HuH-7 (cell line): ENCODE measurements at regions not wholly inside any gene's neighbourhood (a gene's known extent, or its start where the extent isn't known, plus 50 kb on each side); places are given as distances from the start of the nearest gene placed in this dataset.
"Not testable (repeated sequence)": the region's sequence is repeated elsewhere in the genome, so short reads cannot be mapped to it uniquely, and the experiment has no call there.

Experiments used
- DNase-seq: peaks from one replicate; pipeline ENCODE4 v3.0.0; 2011; ENCODE audit warnings: low spot score

DNA sequence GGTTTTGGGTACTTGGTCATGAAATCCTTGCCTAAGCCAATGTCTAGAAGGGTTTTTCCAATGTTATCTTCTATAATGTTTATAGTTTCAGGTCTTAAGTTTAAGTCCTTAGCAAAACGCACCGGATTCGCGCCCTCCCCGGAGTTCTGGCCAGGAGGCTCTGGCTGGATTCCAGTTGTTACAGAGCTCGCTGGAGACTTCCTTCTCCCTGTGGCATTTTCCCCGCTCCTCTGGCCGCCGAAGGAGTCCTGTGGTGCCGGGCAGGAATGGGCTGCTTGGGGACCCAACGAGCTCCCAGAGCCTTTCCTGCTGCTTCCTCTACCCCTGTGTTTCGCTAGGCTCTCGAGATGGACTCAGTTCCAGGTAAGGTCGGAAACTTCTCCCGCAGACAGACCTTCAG is 335.9 kb downstream of the AEBP2 start:
- no peak for DNase-seq

- DNase-seq: not testable (repeated sequence)
Observed at GRCh38 chr12:19775976-19776375, 336.7 kb downstream of the AEBP2 start.

- DNase-seq: no peak
Observed at GRCh38 chr12:19778172-19778571, 338.9 kb downstream of the AEBP2 start.

DNA sequence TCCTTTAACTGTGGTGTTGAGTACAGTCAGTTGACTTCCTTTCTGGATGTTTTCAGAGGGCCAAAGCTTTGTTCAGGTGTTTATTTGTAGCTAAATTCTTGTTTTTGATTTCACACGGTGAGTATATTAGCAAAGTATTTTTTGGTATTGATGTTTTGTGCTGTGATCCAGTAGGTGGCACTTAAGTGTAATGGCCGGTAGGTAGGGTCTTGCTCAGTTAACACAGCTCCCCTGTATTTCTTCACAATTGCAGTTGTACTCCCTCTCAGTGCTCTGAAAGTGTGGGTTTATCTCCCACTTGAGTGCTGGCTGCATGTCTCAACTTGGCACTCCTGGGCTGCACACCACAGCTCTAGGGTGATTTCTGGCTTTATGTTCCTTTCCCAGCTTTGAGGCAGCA is 339.5 kb downstream of the AEBP2 start:
- peak; percentile 21 for DNase-seq

DNA sequence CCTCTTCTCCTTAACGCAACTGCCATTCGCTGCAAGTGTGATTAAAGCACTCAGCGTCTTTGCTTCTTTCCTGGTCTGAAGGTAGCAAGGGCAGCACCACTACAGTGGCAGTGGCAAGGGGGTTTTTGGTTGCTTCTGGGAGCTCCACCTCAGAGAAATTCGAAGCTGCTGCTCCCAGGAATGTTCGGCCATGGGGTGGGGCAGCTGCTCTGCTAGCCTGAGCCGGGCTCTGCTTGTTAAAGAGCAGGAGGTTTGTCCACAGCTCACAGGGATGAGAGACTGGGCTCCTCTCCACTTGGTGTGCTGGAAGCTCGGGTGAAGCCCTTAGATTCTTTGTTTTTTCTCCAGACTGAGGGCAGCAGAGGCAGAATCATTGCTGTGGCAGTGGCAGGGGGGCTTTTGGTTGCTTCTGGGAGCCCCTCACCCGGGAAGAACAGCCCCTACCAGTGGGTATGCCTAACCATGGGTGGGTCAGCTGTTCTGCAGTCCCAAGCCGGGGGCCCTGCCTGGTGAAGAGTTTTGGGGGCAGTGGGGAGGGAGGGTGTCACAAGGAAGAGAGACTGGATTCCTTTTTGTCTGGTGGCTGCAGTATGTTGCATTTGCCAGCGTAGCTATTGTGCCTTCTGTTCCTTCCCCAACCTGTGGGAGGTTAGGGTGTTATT is 340.2 kb downstream of the AEBP2 start:
- DNase-seq: peak; percentile 54

DNA sequence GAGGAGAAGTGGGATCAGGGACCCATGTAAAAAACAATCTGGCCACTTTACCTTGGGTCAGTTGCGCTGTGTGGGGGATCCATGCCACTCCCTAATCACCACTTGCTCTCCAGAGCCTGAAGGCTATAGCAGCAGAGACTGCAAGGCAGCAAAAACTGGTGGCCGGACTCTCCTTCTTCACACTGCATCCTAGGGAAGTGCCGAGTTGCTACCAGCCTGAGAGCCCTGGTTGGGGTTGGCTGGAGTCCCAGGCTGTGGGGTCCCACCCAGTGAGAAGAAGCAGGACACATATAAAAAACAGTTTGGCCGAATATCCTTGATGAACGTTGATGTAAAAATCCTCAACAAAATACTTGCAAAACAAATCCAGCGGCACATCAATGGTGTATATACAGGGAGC is 341.2 kb downstream of the AEBP2 start:
- DNase-seq: no peak

DNA sequence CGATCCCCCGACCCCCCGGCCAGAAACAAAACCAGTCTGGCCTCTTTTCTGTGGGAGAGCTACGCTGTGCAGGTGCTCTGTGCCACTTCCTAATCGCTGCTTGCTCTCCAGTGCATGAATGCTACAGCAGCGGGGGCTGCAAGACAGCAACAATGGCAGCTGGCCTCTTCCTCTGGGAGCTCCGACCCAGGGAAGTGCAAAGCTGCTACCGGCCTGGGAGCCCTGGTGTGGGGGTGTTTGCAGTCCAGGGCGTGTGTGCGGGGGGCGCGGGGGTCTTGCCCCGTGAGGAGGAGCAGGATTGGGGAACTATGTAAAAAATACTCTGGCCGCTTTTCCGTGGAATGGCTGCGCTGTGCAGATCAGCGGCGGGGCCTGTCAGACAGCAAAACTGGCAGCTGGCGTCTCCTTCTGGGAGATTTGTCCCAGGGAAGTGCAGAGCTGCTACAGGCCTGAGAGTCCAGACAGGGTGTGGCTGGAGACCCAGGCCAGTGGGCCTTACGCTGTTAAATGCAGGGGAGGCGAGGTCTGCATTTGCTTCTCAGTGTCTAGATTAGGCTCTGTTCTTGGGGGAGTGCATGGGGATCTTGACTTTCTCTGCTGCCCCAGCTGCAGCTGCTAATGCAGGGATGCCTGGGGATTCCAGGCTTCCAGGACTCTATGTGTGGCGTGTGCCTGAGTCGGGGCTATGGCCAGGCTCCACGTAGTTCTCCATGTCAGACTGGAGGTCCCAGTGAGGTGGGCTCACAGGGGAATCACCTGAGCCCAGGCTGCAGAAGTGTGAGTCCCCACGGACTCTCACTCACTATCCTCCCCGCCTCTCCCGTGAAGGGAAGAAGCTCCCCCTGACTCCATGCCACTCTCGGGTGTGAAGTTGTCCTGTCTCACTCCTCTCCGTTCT is 344.5 kb downstream of the AEBP2 start:
- DNase-seq: no peak

DNA sequence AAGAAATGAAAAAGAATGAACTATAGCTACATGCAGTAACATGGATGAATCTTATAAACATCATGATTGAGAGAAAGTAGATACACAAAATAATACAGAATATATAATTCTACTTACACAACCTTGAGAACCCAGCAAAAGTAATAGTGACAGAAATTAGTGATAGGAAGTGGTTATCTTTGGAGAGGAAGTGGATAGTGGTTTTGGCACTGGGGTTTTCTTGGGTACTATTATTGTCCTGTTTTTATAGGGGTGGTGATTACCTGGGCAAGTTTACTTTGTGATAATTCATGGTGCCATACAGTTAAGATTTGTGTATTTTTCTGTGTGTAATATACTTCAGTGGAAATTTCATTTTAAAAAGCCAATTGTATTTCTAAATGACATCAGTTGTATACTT is 352.7 kb downstream of the AEBP2 start:
- no peak for DNase-seq

- DNase-seq: no peak
Observed at GRCh38 chr12:19794116-19794515, 354.8 kb downstream of the AEBP2 start.

DNA sequence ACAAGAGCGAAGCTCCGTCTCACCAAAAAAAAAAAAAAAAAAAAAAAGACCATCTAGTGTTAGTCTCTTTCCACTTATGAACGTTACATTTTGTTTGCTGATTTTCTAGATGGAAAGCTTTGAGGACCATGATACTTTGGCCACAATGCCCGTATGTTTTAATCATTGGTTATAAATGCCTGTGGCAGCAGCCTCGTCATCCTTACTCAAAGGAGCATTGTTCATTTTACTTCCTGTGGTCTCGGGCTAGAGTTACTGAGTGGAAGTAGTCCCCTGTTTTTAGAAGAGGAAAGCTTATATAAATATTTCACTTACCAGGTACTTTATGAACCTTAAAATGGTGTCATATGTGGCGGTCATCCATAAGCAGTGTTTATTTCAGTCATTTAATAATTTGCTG is 359.9 kb downstream of the AEBP2 start:
- DNase-seq: no peak

GRCh38 chr12:19799895-19800602 is 360.8 kb downstream of the AEBP2 start:
- no peak for DNase-seq

DNA sequence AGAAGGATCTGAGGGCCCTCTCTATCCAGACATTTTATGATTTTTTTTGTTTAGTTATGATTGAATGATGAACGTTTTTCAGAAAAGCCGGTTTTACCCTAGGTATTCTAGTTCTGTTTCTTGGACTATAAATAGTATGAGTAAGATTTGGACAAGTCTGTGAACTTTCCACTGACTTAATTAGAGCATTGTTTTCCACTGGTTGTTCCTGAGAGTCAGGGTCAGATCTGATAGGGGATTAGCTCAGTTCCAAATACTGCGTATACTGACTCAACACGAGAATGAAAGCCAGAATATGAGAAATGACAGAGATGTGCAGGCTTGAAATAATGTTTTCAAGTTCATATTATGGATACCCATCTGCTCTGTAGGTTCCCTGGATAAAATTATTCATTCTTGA is 361.6 kb downstream of the AEBP2 start:
- no peak for DNase-seq

GRCh38 chr12:19801941-19802340 is 362.6 kb downstream of the AEBP2 start:
- no peak for DNase-seq

DNA sequence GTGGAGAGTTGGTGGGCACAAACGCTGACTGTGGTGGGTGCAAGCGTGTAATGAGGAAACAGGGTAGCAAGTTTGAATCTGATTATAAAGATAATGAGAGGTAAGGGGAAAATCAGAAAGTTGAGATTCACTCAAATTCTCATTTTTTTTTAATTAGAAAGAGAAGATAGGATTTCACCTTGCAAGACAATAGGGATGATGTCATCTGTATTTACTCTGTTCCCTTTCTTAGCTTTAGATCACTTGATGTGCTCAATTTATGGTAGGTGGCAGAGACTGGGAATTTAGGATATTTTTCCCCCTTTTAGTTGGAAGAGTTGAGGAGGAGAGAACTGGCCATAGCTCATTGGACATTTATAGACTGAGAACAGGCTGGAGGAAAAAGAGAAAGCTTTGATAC is 363.6 kb downstream of the AEBP2 start:
- DNase-seq: no peak

- DNase-seq: no peak
Observed at GRCh38 chr12:19804737-19805136, 365.4 kb downstream of the AEBP2 start.

DNA sequence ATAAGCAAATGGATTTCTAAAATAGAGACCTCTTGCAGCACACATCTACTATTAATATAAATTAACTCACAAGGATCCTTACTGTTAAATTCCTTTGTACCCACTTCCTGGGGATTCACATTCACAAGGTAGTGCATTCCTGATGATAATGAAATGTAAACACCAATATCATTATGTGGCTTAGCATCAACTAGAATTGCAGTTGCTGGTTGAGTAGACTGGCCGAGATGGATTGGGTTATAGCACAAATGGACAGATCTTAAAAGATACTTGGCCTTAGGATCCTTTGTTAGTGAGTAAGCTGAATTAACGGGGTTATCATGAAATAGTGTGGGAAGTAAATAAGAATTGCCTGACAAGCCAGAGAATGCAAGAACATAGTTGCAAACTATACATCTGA is 369.1 kb downstream of the AEBP2 start:
- no peak for DNase-seq

- DNase-seq: no peak
Observed at GRCh38 chr12:19810213-19810612, 370.9 kb downstream of the AEBP2 start.

- no peak for DNase-seq
Observed at GRCh38 chr12:19811922-19812321, 372.6 kb downstream of the AEBP2 start.

DNA sequence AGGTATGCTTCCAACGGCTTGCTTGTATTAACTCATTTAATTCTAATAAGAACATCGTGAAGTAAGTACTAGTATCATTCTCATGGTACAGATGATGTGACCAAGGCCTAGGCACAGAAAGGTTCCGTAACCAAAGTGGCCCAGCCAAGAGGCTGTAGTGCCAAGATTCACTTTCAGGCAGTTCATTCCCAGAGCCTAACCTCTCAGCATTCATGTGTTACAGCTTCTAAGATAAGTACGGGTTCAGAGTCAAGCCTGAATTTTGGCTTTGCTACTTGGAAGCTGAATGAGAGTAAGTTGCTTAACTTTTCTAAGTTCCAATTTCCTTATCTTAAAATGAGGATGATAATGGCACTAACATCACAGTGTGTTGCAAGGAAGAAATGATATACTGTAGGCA is 379.9 kb downstream of the AEBP2 start:
- DNase-seq: no peak

DNA sequence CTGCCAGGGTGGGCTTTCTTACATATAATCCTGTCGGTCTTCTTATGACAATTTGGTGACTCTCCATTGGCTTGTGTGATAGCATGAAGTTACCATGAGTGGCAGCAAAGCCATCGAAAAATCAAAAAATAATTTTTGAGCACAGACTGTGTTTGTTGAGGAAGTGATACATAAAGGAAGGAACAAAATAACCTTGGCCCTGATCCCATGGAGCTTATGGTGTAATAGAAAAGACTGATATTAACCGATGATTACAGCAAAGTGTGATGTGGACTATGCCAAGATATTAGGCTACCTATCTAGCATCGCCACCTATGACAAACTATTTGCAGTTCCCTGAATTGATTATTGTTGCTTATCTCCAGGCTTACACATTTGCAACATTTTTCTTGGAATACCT is 383.2 kb downstream of the AEBP2 start:
- no peak for DNase-seq

- DNase-seq: not testable (repeated sequence)
Observed at GRCh38 chr12:19823326-19823725, 384.0 kb downstream of the AEBP2 start.

- DNase-seq: no peak
Observed at GRCh38 chr12:19826980-19827550, 387.8 kb downstream of the AEBP2 start.
